ENCODE measurements at regions not wholly inside any gene's neighbourhood (a gene's known extent, or its start where the extent isn't known, plus 50 kb on each side); places are given as distances from the start of the nearest gene placed in this dataset.
A peak's percentile ranks its signal among the peaks of the same experiment; 100 is the strongest.

GRCh38 chr2:193482557-193482956 lies 1287.8 kb upstream of the TMEFF2 start:
- no peaks in the 10 kb centered on the region for H3K36me3 ChIP-seq (ENCODE audit: control insufficient read depth, insufficient read depth, low read length, severe bottlenecking)
- H3K4me1 ChIP-seq (ENCODE audit: control insufficient read depth, insufficient read depth, low read length), result no peaks in the 10 kb centered on the region
- H3K9ac ChIP-seq (ENCODE audit: low read length), result no peak overlapping the region
- no peaks in the 10 kb centered on the region for H3K27me3 ChIP-seq (replicated peaks; ENCODE audit: control insufficient read depth, insufficient read depth, low read length)
- DNase-seq (ENCODE audit: low read depth), result no peak
- no peak overlapping the region for H3K4me3 ChIP-seq (ENCODE audit: low read length)
- H3K9me3 ChIP-seq (ENCODE audit: control insufficient read depth, low read length), result peaks cover 2% of the 10 kb centered on the region

GRCh38 chr2:193480187-193480586 lies 1285.5 kb upstream of the TMEFF2 start:
- Histone ChIP-seq H3K4me1 (ENCODE audit: control insufficient read depth, insufficient read depth, low read length) (no peaks in the 10 kb centered on the region), H3K9ac (ENCODE audit: low read length) (no peak overlapping the region), H3K27me3 (replicated peaks; ENCODE audit: control insufficient read depth, insufficient read depth, low read length) (no peaks in the 10 kb centered on the region), H3K9me3 (ENCODE audit: control insufficient read depth, low read length) (no peaks in the 10 kb centered on the region), H3K4me3 (ENCODE audit: low read length) (no peak overlapping the region), H3K36me3 (ENCODE audit: control insufficient read depth, insufficient read depth, low read length, severe bottlenecking) (no peaks in the 10 kb centered on the region)
- no peak for DNase-seq (ENCODE audit: low read depth)

- Histone ChIP-seq H3K9me3 (ENCODE audit: control insufficient read depth, low read length) (no peaks in the 10 kb centered on the region), H3K4me1 (ENCODE audit: control insufficient read depth, insufficient read depth, low read length) (no peaks in the 10 kb centered on the region), H3K4me3 (ENCODE audit: low read length) (no peak overlapping the region), H3K36me3 (ENCODE audit: control insufficient read depth, insufficient read depth, low read length, severe bottlenecking) (no peaks in the 10 kb centered on the region), H3K27me3 (replicated peaks; ENCODE audit: control insufficient read depth, insufficient read depth, low read length) (no peaks in the 10 kb centered on the region), H3K9ac (ENCODE audit: low read length) (no peak overlapping the region)
- no peak for DNase-seq (ENCODE audit: low read depth)
Measured at GRCh38 chr2:193476171-193476800, 1281.6 kb upstream of the TMEFF2 start.

GRCh38 chr2:193475038-193475437 lies 1280.3 kb upstream of the TMEFF2 start:
- Histone ChIP-seq H3K4me3 (ENCODE audit: low read length) (no peak overlapping the region), H3K9me3 (ENCODE audit: control insufficient read depth, low read length) (no peaks in the 10 kb centered on the region), H3K4me1 (ENCODE audit: control insufficient read depth, insufficient read depth, low read length) (peaks cover 4% of the 10 kb centered on the region), H3K9ac (ENCODE audit: low read length) (no peak overlapping the region), H3K36me3 (ENCODE audit: control insufficient read depth, insufficient read depth, low read length, severe bottlenecking) (no peaks in the 10 kb centered on the region), H3K27me3 (replicated peaks; ENCODE audit: control insufficient read depth, insufficient read depth, low read length) (no peaks in the 10 kb centered on the region)
- no peak for DNase-seq (ENCODE audit: low read depth)

GRCh38 chr2:193469251-193469650 lies 1274.5 kb upstream of the TMEFF2 start:
- Histone ChIP-seq H3K4me3 (ENCODE audit: low read length) (no peak overlapping the region), H3K9ac (ENCODE audit: low read length) (no peak overlapping the region), H3K36me3 (ENCODE audit: control insufficient read depth, insufficient read depth, low read length, severe bottlenecking) (no peaks in the 10 kb centered on the region), H3K4me1 (ENCODE audit: control insufficient read depth, insufficient read depth, low read length) (peaks cover 9% of the 10 kb centered on the region), H3K9me3 (ENCODE audit: control insufficient read depth, low read length) (peaks cover 11% of the 10 kb centered on the region), H3K27me3 (replicated peaks; ENCODE audit: control insufficient read depth, insufficient read depth, low read length) (no peaks in the 10 kb centered on the region)
- DNase-seq (ENCODE audit: low read depth), result no peak

GRCh38 chr2:193467276-193467987 lies 1272.7 kb upstream of the TMEFF2 start:
- Histone ChIP-seq H3K4me1 (ENCODE audit: control insufficient read depth, insufficient read depth, low read length) (peaks cover 13% of the 10 kb centered on the region), H3K36me3 (ENCODE audit: control insufficient read depth, insufficient read depth, low read length, severe bottlenecking) (no peaks in the 10 kb centered on the region), H3K9ac (ENCODE audit: low read length) (peak overlapping the region; percentile 58), H3K9me3 (ENCODE audit: control insufficient read depth, low read length) (peaks cover 11% of the 10 kb centered on the region), H3K27me3 (replicated peaks; ENCODE audit: control insufficient read depth, insufficient read depth, low read length) (no peaks in the 10 kb centered on the region), H3K4me3 (ENCODE audit: low read length) (peak overlapping the region; percentile 38)
- no peak for DNase-seq (ENCODE audit: low read depth)

GRCh38 chr2:193463011-193463410 lies 1268.3 kb upstream of the TMEFF2 start:
- peak; percentile 27 for DNase-seq (ENCODE audit: low read depth)
- Histone ChIP-seq H3K9ac (ENCODE audit: low read length) (no peak overlapping the region), H3K4me3 (ENCODE audit: low read length) (no peak overlapping the region), H3K27me3 (replicated peaks; ENCODE audit: control insufficient read depth, insufficient read depth, low read length) (no peaks in the 10 kb centered on the region), H3K36me3 (ENCODE audit: control insufficient read depth, insufficient read depth, low read length, severe bottlenecking) (no peaks in the 10 kb centered on the region), H3K4me1 (ENCODE audit: control insufficient read depth, insufficient read depth, low read length) (peaks cover 12% of the 10 kb centered on the region), H3K9me3 (ENCODE audit: control insufficient read depth, low read length) (peaks cover 4% of the 10 kb centered on the region)

GRCh38 chr2:193462411-193462810 lies 1267.7 kb upstream of the TMEFF2 start:
- Histone ChIP-seq H3K36me3 (ENCODE audit: control insufficient read depth, insufficient read depth, low read length, severe bottlenecking) (no peaks in the 10 kb centered on the region), H3K4me1 (ENCODE audit: control insufficient read depth, insufficient read depth, low read length) (peaks cover 11% of the 10 kb centered on the region), H3K9me3 (ENCODE audit: control insufficient read depth, low read length) (peaks cover 4% of the 10 kb centered on the region), H3K4me3 (ENCODE audit: low read length) (no peak overlapping the region), H3K27me3 (replicated peaks; ENCODE audit: control insufficient read depth, insufficient read depth, low read length) (no peaks in the 10 kb centered on the region), H3K9ac (ENCODE audit: low read length) (no peak overlapping the region)
- DNase-seq (ENCODE audit: low read depth), result peak; percentile 40

GRCh38 chr2:193461431-193461934 lies 1266.8 kb upstream of the TMEFF2 start:
- H3K9me3 ChIP-seq (ENCODE audit: control insufficient read depth, low read length), result peaks cover 4% of the 10 kb centered on the region

GRCh38 chr2:193446967-193447366 lies 1252.2 kb upstream of the TMEFF2 start:
- H3K4me1 ChIP-seq (ENCODE audit: control insufficient read depth, insufficient read depth, low read length), result no peaks in the 10 kb centered on the region
- H3K36me3 ChIP-seq (ENCODE audit: control insufficient read depth, insufficient read depth, low read length, severe bottlenecking), result no peaks in the 10 kb centered on the region
- H3K9me3 ChIP-seq (ENCODE audit: control insufficient read depth, low read length), result no peaks in the 10 kb centered on the region
- H3K27me3 ChIP-seq (replicated peaks; ENCODE audit: control insufficient read depth, insufficient read depth, low read length), result no peaks in the 10 kb centered on the region
- H3K4me3 ChIP-seq (ENCODE audit: low read length), result no peak overlapping the region
- DNase-seq (ENCODE audit: low read depth), result no peak
- no peak overlapping the region for H3K9ac ChIP-seq (ENCODE audit: low read length)

More at GRCh38 chr2:193461431-193461934, 1266.8 kb upstream of the TMEFF2 start:
- no peaks in the 10 kb centered on the region for H3K36me3 ChIP-seq (ENCODE audit: control insufficient read depth, insufficient read depth, low read length, severe bottlenecking)
- H3K4me3 ChIP-seq (ENCODE audit: low read length), result no peak overlapping the region
- peak; percentile 40 for DNase-seq (ENCODE audit: low read depth)
- H3K4me1 ChIP-seq (ENCODE audit: control insufficient read depth, insufficient read depth, low read length), result peaks cover 7% of the 10 kb centered on the region
- no peak overlapping the region for H3K9ac ChIP-seq (ENCODE audit: low read length)
- no peaks in the 10 kb centered on the region for H3K27me3 ChIP-seq (replicated peaks; ENCODE audit: control insufficient read depth, insufficient read depth, low read length)

GRCh38 chr2:193442293-193442692 lies 1247.6 kb upstream of the TMEFF2 start:
- Histone ChIP-seq H3K4me1 (ENCODE audit: control insufficient read depth, insufficient read depth, low read length) (no peaks in the 10 kb centered on the region), H3K4me3 (ENCODE audit: low read length) (no peak overlapping the region), H3K36me3 (ENCODE audit: control insufficient read depth, insufficient read depth, low read length, severe bottlenecking) (no peaks in the 10 kb centered on the region), H3K9me3 (ENCODE audit: control insufficient read depth, low read length) (peaks cover 2% of the 10 kb centered on the region), H3K27me3 (replicated peaks; ENCODE audit: control insufficient read depth, insufficient read depth, low read length) (no peaks in the 10 kb centered on the region), H3K9ac (ENCODE audit: low read length) (no peak overlapping the region)
- DNase-seq (ENCODE audit: low read depth), result no peak
